A673 (cell line): ENCODE measurements at regions not wholly inside any gene's neighbourhood (a gene's known extent, or its start where the extent isn't known, plus 50 kb on each side); places are given as distances from the start of the nearest gene placed in this dataset.

Source experiments
- BruUV-seq: library from RNA; stranded (reverse); fragments of 400-500 nt; replicated peaks from 2 replicates; lab custom pipeline; 2021; lab: Mats Ljungman, UMichigan
- CTCF ChIA-PET: fragments of 300-600 bp; sonication (Branson Sonifier 250); formaldehyde crosslinking; loops from one replicate; lab custom pipeline; 2022; ENCODE audit warnings: antibody characterized with exemption; lab: Charles Lee
- POLR2A ChIA-PET: fragments of 300-600 bp; sonication (Branson Sonifier 250); formaldehyde crosslinking; loops from one replicate; lab custom pipeline; 2022; ENCODE audit warnings: antibody characterized with exemption; ENCODE audit not compliant: low non-redundant PET; lab: Charles Lee
- DNase-seq: peaks from one replicate; pipeline ENCODE4 v3.0.0-alpha.2; 2015; ENCODE audit warnings: low spot score
- H3K27ac ChIP-seq: fragments of 200-600 bp; sonication (generic); 2 replicates; pipeline ENCODE4 v1.5.1; 2016; ENCODE audit warnings: mixed run types, low read depth, mild to moderate bottlenecking, mixed read lengths, antibody characterized with exemption, low read length; ENCODE audit not compliant: poor library complexity, severe bottlenecking
- H3K27me3 ChIP-seq: fragments of 200-600 bp; sonication (generic); replicated peaks from 2 replicates; pipeline ENCODE4 v1.6.1; 2017; ENCODE audit warnings: mixed run types, low read depth, mild to moderate bottlenecking, mixed read lengths, antibody characterized with exemption, low read length; ENCODE audit not compliant: insufficient read depth, poor library complexity
- H3K36me3 ChIP-seq: fragments of 200-600 bp; sonication (generic); 2 replicates; pipeline ENCODE4 v1.6.1; 2016; ENCODE audit warnings: mixed run types, mild to moderate bottlenecking, mixed read lengths, antibody characterized with exemption, low read length; ENCODE audit not compliant: insufficient read depth, poor library complexity, severe bottlenecking
- H3K4me1 ChIP-seq: fragments of 200-600 bp; sonication (generic); 2 replicates; pipeline ENCODE4 v1.6.1; 2017; ENCODE audit warnings: mixed run types, mild to moderate bottlenecking, mixed read lengths, antibody characterized with exemption, low read length; ENCODE audit not compliant: insufficient read depth, poor library complexity, severe bottlenecking
- H3K4me3 ChIP-seq: fragments of 200-600 bp; sonication (generic); 2 replicates; pipeline ENCODE4 v1.5.1; 2016; ENCODE audit warnings: low read depth, mixed run types, mild to moderate bottlenecking, mixed read lengths, low read length; ENCODE audit not compliant: poor library complexity, severe bottlenecking
- H3K9me3 ChIP-seq: fragments of 200-600 bp; sonication (generic); 2 replicates; pipeline ENCODE4 v1.6.1; 2016; ENCODE audit warnings: mixed run types, low read depth, mild to moderate bottlenecking, mixed read lengths, antibody characterized with exemption, low read length; ENCODE audit not compliant: poor library complexity, severe bottlenecking
- EZH2 ChIP-seq: fragments of 200-600 bp; sonication (generic); IDR thresholded peaks from 2 replicates; pipeline ENCODE4 v1.6.1; 2017; ENCODE audit warnings: borderline replicate concordance, low read depth, mild to moderate bottlenecking, mixed read lengths, antibody characterized with exemption, low read length; ENCODE audit not compliant: poor library complexity, severe bottlenecking
- intact Hi-C: fragments of 100-400 bp; cut with micrococcal nuclease; formaldehyde crosslinking; loops from one replicate; pipeline ENCODE4 v1.10.0; 2022; ENCODE audit not compliant: unreplicated experiment
- TF ChIP-seq, protein P1 (sequence below): fragments of 300-800, 200-600 bp; sonication (generic); conservative IDR thresholded peaks from 2 replicates; pipeline ENCODE4 v1.5.1; 2017; ENCODE audit warnings: low read depth, mild to moderate bottlenecking, antibody characterized with exemption, low read length, moderate library complexity, mixed read lengths

DNA sequence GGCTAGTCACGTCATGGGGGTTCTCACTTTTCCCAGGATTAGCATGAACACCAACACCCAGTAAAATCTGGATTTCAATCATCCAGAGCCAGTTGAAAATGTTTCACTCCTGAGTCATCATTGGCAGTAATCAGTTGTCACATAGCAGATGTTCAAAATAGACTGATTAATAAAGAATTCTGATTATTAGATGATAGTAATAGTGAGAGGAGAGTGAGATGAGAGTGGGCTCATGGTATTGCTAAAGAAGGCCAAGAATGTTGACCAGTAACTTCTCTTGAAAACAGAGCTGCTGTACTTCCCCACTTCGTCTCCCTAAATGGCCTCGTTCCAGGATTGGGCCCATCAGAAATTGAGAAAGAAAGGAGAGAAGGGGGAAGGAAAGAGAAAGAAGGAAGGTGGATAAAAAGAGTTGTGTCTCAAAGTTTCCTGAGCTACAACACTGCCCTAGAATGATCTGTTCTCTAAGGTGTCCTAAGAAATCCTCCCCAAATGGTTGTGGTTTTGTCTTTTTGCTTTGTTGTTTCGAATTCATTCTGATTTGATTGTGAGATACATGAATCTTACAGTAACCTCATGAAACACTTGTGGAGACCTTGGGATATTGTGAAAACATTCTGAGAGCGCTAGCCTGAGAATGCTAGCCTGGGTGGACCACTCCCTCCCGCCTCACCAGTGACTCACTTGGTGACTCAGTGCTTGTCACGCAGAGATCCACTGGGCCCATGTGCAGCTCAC, 502.2 kb upstream of the JARID2 start:
- POLR2A ChIA-PET = no interaction called here
- BruUV-seq = no TSS peak
- TF ChIP-seq, protein P1, sequence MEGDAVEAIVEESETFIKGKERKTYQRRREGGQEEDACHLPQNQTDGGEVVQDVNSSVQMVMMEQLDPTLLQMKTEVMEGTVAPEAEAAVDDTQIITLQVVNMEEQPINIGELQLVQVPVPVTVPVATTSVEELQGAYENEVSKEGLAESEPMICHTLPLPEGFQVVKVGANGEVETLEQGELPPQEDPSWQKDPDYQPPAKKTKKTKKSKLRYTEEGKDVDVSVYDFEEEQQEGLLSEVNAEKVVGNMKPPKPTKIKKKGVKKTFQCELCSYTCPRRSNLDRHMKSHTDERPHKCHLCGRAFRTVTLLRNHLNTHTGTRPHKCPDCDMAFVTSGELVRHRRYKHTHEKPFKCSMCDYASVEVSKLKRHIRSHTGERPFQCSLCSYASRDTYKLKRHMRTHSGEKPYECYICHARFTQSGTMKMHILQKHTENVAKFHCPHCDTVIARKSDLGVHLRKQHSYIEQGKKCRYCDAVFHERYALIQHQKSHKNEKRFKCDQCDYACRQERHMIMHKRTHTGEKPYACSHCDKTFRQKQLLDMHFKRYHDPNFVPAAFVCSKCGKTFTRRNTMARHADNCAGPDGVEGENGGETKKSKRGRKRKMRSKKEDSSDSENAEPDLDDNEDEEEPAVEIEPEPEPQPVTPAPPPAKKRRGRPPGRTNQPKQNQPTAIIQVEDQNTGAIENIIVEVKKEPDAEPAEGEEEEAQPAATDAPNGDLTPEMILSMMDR = no peak
- Histone ChIP-seq H3K27me3 (no peaks in the 10 kb centered on the region), H3K36me3 (no peaks in the 10 kb centered on the region), H3K4me3 (no peak overlapping the region), H3K4me1 (peaks cover 7% of the 10 kb centered on the region), H3K9me3 (no peaks in the 10 kb centered on the region), H3K27ac (no peak overlapping the region)
- CTCF ChIA-PET = no interaction called here
- intact Hi-C loops = no loop called here
- DNase-seq = peak; percentile 32

DNA sequence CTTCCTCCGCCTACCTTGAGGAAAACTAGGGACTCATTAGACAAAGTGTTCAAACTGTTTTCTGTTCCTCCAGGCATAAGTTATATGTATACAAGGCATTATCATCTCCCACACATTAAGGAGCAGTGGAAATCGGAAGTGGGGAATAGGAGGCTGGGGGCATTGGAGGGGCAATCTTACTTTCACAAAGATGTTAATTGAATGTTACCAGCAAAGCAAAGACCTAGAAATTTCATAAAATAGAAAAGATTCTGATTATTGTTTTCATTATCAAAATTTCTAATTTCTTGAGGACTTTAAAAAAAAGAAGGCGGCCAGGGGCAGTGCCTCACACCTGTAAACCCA, 501.7 kb upstream of the JARID2 start:
- ChIA-PET CTCF (no interaction called here), POLR2A (no interaction called here)

DNA sequence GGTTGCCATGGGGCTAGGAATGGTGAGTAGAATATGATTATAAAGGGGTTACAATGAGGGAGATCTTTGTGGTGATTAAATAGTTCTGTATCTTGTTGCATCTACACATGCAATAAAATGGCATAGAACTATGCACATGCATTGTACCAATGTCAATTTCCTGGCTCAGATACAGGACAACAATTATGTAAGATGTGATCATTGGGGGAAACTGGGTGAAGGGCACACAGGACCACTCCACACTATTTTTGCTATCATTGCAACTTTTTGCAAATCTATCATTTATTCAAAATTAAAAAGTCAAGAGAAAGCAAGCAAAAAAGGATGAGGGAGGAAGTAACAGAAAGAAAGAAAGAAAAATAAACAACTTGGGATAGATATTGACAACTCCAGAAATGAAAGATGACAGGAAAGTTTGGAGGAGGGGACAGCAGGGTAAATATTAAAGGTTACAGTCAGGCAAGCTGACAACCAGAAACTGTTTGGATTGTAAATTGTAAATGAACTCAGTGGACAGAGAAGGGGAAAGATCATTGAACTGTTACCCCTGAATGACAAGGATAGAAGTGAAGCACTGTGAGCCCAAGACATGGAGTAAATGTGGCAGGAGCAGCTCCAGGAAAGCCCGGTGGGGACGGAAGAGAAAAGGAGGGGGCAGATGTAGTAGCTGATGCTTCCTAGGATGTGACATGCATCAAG, 499.6 kb upstream of the JARID2 start:
- Histone ChIP-seq H3K4me1 (no peaks in the 10 kb centered on the region), H3K27me3 (no peaks in the 10 kb centered on the region), H3K4me3 (no peak overlapping the region), H3K36me3 (no peaks in the 10 kb centered on the region), H3K27ac (no peak overlapping the region), H3K9me3 (no peaks in the 10 kb centered on the region)
- intact Hi-C loops = no loop called here
- DNase-seq = no peak
- ChIA-PET POLR2A (no interaction called here), CTCF (no interaction called here)
- BruUV-seq = no TSS peak
- no peak for TF ChIP-seq EZH2
- TF ChIP-seq, protein P1 = no peak

More for the DNA sequence above, 501.7 kb upstream of the JARID2 start:
- DNase-seq = no peak
- Histone ChIP-seq H3K27ac (no peak overlapping the region), H3K4me3 (no peak overlapping the region), H3K36me3 (no peaks in the 10 kb centered on the region), H3K9me3 (no peaks in the 10 kb centered on the region), H3K4me1 (peaks cover 2% of the 10 kb centered on the region), H3K27me3 (no peaks in the 10 kb centered on the region)
- no peak for TF ChIP-seq EZH2
- TF ChIP-seq, protein P1 = no peak
- no TSS peak for BruUV-seq
- intact Hi-C loops = no loop called here
